GM19467 (cell line): ENCODE measurements at regions not wholly inside any gene's neighbourhood (a gene's known extent, or its start where the extent isn't known, plus 50 kb on each side); places are given as distances from the start of the nearest gene placed in this dataset.

ENCODE experiments used
- ATAC-seq: cut with Tn5 transposase; IDR thresholded peaks from one replicate; pipeline ENCODE4 v1.9.1; 2021; ENCODE audit warnings: mild to moderate bottlenecking, moderate library complexity; ENCODE audit not compliant: unreplicated experiment

DNA sequence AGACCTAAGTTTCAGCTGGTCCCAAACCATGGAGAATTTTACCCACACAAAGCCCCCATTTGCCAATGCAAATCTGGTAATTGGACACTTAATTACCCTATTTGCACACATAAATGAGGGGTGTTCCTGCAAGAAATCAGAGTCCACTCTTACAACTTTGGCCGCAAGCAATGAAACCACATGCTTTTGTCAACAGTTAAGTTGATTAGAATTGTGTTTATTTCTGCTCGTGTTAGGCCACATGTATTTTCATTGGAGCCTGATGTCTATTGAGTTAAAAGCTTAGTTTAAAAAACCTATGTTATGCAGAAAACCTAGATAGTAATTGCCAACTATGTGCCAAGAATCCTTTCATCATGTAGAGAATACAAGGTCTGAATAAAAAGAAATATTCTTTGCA, 153.8 kb upstream of the CMC1 start:
- no peak for ATAC-seq

DNA sequence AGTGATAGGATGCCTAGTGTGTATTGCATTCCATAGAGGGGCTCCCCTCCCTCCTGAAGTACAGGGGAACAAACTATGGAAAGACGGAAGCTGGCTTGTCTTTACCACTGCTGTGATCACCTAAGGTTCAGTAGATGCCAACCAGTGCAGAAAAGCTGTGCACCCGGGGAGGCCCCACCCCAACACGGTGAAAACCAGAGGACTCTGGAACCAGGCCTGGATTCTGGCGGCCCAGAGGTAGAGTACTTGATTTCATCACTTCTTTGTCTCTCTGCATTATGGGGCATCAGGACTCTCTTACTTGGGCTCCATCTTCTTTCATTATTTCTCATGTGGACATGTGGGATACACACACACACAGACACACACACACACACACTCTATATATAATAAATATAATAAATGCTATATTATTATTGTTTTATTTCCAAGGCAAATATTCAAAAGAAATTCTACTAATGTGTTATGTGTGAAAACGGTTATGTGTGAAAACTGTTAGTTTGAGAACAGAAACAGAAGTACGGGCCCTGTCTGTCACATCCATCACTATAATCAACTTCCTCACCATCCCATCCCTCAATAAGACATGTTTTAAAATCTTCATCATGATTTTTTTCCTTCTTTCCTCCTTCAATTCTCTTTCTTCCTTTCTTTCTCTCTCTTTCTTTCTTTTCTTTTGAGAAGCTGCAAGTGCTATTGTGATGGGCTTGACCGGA, 152.4 kb upstream of the CMC1 start:
- no peak for ATAC-seq

DNA sequence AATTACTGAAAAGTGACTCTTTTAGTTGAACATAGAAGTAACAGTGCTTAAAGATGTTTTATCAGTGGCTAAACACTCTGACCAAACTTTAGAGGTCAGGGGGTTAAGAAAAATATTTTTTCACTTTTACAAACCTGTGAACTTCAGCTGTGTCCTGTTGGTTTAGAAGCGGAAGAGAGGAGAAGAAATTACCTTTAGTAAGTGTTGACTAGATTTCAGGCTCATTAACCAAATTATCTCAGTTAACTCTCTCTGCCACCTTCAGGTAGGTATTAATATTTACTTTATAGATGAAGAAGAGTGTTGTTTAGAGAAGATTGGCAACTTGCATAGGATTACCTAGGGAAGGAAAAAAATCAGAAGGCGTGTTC, 151.9 kb upstream of the CMC1 start:
- no peak for ATAC-seq

DNA sequence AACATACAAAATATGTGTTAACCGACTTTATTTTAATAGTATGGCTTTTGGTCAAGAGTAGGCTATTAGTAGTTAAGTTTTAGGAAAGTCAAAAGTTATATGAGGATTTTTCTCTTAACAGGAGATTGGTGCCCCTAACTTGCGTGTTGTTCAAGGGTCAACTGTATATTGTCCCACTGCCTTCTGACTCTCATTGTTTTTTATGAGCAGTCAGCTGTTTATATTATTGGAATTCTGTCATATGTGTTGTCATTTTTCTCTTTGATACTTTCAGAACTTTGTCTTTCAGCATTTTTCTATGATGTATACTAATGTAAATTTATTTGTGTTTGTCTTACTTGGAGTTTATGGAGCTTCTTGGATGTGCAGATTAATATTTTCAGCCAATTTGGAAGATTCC, 142.1 kb upstream of the CMC1 start:
- no peak for ATAC-seq

DNA sequence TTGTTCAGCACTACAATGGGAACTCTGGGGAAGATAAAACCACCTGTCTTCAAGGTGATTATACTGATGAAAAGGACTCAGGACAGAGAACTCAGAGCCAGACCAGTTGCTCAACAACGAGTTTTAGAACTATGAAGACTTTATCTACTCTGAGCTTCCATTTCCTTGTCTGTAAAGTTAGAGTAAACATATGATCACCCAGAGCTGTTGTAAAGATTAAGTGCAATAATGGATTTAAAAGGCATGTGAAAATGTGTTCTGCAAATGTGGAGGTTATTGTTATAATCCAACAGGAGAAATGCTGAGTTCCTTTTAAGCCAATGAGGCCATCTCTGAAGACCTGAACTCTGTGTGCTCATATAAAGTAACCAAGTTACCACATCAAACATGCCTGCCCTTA, 139.7 kb upstream of the CMC1 start:
- no peak for ATAC-seq

DNA sequence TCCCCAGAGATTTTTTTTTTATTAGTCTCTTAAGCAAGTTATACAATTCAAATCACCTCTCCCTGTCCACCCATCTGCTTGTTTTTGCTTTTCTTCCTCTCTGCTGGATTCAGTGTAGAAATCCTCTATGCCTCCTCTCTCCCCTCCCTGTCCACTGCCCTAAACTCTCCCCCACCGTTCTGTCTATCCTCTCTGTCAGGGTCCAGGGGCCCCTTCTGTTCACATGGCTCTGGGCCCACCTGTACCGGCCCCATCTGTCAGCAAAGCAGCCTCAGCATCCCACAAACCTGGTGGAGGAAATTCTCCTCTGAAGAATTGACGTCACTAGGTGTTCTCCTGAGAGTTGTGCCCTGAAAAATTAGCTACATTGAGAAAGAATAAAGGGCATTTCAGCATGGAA, 137.6 kb upstream of the CMC1 start:
- ATAC-seq: no peak

DNA sequence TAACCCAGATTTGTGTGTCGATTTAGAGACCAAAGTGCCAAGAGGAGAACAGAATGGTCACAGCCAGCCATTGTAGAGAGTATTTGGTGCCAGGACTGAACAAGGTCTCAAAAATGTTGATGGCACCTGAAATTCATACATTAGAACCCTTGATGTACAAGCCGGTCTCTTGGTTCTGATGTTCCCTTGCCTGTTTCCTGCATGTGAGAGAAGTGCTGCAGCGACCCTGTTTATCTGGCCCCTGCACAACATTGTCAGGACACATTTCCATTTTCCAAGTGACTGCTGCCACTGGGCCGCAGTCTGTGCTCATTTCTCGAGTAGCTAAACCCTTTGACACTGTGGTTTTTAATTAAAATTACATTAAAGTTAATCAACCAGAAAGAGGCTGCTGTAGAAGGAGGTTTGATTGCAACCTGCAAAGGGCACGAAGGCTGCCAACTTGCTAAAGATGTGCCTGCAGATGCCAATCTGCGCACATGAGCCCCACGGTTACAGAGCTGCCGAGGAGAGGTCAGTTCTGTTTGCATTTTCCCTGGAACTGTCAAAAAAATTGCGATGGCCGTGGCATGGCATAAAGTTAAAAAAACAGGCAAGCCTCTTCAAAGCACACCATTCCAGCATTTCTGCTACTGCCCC, 136.4 kb upstream of the CMC1 start:
- ATAC-seq: no peak

DNA sequence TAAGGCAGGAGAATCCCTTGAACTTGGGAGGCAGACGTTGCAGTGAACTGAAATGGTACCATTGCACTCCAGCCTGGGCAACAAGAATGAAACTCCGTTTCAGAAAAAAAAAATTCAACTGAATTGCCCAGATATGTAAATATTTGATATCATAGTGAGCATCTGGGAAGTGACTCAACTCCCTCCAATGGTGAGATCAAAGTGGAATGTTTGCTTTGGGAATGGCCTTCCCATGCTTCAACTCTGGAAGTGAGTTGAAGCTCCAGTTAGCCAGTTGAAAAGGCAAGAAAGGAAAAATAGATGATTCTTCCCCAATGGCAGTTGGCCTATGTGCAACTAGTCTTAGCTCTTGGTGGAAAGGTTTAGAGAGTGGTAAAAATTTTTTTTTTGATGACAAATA, 131.6 kb upstream of the CMC1 start:
- no peak for ATAC-seq

DNA sequence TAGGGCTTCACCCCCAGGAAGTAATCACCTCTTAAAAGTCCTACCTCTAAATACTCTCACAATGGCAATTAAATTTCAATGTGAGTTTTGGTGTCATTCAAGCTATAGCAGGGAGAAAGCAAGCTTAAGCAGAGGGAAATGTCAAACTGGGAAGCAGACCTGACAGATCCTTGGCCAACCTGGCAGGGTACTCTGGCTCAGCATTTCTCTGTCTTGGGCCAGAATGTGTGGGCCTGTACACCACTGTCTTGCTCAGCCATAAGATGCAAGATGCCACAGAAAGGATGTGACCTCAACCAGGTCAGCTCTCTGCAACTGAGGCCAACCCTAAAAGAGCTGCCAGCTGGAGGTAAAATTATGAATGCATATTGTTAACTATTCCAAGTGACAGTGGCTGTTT, 130.6 kb upstream of the CMC1 start:
- no peak for ATAC-seq

DNA sequence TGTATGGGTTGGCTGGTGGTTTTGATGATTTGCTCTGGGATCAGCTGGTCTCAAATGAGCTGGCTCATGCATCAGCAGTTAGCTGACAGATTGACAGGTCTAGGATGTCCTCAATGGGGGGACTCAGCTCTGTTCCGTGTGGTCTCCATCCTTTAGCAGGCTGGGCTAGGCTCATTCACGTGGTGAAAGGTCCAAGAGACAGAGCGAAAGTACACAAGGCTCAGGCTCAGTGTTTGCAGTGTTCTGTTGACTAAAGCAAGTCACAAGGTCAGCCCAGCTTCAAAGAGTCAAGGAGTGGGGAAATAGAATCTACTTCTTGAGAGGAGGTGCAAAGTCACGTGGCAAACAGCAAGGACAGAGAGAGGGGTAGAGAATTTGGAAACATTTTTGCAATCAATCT, 126.5 kb upstream of the CMC1 start:
- ATAC-seq: no peak

DNA sequence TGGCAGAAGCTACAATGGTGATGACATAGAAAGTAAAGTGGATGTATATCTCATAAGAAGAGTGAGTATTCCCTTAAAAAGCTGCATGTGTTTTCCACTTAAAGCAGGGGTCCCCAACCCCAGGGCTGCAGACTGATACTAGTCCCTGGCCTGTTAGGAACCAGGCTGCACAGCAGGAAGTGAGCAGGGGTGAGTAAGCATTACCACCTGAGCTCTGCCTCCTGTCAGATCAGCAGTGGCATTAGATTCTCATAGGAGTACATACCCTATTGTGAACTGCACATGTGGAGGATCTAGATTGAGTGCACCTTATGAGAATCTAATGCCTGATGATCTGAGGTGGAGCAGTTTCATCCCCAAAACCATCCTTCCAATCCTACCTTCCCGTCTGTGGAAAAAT, 126.1 kb upstream of the CMC1 start:
- ATAC-seq: no peak

DNA sequence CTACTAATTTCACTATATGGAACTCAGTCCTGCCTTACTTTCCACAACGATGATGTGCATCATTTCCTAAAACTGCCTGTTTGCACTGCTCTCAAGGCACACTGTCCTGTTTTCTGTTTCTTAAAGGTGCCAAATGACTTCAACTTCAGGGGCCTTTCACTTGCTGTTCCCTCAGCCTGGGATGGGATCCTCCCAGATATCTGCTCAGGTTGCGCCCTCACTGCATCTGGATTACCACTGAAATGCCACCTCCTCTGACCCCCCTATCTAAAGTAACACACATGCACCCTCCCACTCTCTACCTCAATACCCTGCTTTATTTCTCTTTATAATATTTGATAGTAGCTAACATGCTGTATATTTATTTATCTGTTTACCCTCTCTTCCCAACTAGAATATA, 123.8 kb upstream of the CMC1 start:
- ATAC-seq: no peak

DNA sequence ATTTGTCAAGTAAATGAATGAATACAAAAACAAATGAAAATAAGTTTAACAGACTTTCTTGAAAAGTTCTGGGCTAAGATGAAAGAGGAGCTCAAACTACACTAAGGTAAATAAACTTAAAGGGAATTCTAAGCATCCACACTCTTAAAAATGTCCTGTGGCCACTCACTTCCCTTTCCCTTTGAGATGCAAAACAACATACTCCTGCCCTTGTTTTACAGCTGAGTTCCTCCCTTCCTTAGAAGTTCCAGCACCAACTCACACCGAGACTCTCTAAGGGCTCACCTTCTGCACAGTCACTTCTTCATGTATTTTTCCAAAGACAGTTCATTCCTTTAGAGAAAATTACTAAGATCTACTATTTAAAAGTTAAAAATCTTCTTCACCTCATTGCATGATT, 123.3 kb upstream of the CMC1 start:
- ATAC-seq: no peak

DNA sequence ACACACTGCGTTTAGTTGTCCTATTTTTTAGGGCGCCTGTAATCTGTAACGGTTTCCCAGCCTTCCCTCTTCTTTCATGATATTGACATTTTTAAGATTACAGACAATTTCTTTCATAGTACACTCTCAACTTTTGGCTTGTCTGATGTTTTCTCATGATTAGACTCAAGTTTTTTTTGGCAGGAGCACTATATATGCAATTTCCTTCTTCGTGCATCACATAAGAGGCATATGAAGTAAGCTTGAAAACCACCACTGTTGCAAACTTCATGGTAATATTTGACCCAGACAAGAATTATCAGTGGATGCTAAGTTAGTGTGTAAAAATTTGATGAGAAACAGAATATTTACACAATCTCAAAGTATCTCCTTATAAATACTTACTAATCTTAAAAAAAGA, 119.2 kb upstream of the CMC1 start:
- no peak for ATAC-seq

DNA sequence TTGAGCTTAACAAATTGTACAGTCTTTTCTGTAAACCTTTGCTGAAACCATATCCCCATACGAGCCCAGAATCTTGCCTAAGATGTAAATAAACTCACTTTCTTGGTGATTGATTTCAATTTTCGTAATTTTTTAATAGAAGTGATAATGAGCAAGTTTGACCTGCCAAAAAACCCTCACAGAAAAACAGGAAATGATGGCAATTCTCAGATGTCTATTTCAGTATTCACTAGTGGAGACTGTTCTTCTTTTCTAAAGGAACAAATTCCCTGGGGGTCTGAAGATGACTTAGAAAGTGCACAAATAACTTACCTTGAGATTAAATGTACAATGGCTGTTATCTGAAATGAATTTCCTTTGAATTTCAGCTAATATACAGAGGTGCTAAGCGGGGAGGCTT, 116.5 kb upstream of the CMC1 start:
- no peak for ATAC-seq

DNA sequence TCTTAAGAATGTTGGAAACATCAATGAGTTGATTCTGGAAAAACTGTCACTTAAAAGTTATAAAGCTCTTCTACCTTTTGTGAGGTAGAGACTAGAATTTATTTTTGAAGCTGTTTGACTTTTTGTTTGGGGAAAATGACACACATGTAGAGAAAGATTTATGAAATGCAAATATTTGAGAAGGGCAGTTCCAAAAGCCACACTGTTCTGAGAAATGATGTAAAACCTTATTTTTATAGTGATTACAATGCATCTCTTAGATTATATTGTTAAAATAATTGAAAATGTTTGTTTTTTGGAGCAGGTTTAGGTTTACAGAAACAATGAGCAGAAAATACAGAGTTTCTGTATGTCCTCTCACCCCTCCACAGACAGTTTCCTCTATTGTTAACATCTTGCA, 116.1 kb upstream of the CMC1 start:
- ATAC-seq: no peak

DNA sequence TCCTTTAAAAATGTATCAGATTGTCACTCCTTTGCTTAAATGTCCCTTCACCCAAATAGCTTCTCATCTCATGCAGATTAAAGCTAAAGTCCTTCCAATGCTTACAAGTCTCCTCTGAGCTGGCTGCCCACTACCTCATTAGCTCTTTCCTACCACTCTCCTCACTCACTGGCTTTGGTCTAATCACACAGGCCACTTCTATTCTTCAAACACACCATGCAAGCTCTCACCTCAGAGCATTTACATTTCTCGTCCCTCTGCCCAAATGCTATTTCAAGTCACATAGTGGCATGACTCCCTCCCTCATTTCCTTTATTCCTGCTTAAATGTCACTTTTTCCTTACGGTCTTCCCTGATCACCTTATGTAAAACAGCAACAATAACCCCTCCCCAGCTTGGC, 110.6 kb upstream of the CMC1 start:
- ATAC-seq: no peak

DNA sequence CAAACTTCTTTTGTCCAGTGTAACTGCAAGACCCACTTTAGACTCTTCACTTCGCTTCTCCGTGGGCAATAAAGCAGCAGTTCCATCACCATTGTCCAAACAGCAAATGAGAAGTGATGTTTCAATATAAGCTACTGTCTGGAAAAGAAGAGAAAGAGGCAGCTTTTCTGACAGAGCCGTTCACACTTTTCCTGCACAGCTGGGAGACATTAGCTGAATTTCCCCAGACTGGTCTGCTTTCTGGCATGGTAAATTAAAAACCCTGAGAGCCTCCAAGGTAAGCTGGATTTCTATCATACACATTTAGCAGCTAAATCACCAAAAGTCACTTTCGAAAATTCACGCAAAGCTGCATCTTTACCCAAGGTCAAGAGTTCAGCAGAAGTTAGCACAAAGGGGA, 108.5 kb upstream of the CMC1 start:
- no peak for ATAC-seq

DNA sequence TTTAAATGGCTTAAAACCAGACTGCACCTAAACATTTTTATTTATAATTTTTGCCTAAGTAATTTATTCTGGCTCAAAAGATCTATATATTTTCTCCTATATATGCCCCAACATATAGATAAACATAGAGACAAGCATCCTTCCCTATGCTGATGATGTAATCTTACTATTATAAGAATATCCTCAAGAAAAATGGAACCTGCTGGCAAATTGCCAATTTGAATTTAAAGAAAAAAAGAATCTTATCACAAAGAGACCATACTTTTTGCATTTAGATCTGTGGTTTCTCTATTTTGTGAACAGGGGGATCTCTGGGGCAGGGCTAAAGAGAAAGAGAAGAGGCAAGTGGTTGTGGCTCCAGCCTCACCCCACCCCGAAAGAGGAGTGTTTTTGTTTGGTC, 107.2 kb upstream of the CMC1 start:
- no peak for ATAC-seq

DNA sequence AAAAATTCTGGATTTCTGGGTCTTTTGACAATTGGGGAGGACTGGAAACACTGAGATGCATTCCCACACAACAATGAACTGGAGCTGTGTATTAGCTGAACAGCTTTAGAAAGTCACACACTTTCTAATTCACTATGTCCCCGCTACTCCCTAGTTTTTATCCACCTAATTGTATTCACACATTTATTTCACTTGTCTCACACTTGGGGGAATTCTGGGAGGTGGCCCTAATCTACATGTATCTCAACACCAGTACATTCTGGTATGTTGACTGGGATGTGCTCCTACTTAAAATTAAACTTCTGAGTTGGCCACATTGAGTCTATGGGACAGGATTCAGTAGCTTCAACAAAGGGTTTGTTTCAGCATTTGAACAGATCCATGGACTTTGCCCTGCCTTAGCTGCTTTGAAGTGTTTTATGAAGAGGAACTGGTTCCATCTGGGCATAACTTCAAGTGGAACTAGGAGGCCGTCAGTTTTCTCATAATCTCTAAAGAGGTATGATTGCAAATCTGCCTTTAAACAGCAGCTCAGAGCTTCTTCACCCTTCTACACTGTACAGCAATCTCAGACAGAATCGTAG, 106.5 kb upstream of the CMC1 start:
- no peak for ATAC-seq

DNA sequence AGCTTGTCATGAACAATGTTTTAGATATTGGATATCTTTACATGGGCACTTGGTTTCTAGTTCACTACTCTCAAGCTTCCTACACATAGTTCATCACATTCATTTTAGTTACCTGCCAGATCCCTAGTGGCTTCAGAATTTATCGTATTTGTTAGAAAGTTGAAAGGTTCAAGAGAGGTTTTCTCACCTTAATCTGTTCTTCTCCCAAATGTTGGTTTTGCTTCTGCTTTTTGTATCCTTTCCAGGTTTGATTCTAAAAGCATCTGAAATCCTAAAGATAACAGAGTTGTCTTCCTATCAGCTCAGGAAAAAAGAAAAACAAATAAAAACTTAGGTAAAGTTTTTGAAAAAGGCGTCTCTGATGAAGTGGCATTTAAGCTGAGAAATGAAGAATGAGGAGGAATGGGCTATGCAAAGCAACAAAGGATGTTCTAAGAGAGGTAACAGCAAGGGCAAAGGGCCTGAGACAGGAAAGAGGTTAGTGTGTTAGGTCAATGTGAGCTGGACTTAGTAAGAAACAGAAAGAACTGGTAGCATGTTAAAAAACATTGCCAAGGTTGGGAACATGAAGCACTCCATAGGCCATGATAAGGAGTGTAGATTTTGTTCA, 104.7 kb upstream of the CMC1 start:
- no peak for ATAC-seq

DNA sequence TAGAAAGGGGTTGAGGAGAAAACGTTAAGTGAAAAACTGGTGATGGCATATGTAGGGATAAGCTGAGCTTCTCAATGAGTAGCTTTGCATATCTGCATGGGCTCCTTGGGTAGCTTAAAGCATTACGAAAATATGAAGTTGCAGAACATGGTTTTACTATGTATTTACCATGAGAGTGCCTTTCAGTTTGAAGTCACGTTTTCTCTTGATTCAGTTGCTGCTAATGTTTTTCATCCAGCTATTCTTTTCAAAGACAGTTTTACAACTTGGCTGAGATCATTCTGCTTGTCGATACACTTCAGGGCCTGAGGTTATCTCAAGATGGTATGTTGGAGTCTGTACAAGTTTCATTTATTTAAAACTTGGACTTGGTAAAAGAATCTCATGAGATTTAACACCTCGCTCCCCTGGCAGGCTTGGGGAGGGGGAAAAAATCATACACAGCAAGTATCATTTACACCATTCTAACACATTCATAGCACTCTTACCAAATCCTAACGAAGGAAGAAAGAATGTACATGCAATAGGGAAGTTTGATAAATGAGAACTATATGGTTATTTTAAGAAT, 103.3 kb upstream of the CMC1 start:
- no peak for ATAC-seq
